Left kidney (tissue), 1 donor: ENCODE measurements at regions not wholly inside any gene's neighbourhood (a gene's known extent, or its start where the extent isn't known, plus 50 kb on each side); places are given as distances from the start of the nearest gene placed in this dataset.
A peak's percentile ranks its signal among the peaks of the same experiment; 100 is the strongest.

Source experiments
- DNase-seq: peaks from one replicate; pipeline ENCODE4 v3.0.0-alpha.2; 2013

- DNase-seq: peak; percentile 5
Measured at GRCh38 chr1:239682046-239682445, 295.7 kb downstream of the CHRM3 start.

DNA sequence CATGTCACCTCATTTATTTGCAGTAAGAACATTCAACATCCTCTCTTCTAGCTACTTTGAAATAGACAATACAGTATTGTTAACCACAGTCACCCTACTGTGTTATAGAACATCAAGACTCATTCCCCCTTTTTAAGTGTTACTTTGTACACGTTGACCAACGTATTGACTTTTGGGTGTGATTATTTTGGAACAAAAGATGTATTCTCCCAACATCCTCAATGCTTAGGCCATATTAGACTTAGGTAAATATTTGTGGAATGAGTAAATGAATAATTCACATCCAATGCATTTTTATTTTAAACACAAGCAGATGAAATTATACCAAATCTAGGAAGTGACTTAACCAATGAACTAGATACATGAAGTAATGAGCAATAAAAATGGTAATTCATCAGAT lies 296.6 kb downstream of the CHRM3 start:
- DNase-seq: no peak

- DNase-seq: no peak
Measured at GRCh38 chr1:239686386-239686785, 300.0 kb downstream of the CHRM3 start.

GRCh38 chr1:239696317-239696716 lies 309.9 kb downstream of the CHRM3 start:
- no peak for DNase-seq

DNA sequence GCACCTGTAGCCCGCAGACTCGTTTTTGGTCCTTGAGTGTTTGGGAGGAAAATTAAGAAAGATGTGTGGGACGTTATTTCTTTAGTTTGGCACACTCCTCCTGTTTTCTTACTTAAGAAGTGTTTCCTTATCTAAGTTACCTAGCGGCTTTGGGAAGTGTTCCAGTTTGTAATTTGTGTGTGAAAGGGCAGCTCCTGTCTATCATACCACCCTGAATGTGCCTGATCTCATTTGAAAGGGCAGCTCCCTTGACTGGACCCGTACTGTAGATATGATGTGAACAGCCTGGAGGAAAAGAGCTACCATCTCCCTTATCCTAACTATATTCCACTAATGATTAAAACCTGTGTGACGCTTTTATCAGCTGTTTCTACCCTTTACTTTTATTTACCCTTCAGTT lies 314.3 kb downstream of the CHRM3 start:
- no peak for DNase-seq

DNA sequence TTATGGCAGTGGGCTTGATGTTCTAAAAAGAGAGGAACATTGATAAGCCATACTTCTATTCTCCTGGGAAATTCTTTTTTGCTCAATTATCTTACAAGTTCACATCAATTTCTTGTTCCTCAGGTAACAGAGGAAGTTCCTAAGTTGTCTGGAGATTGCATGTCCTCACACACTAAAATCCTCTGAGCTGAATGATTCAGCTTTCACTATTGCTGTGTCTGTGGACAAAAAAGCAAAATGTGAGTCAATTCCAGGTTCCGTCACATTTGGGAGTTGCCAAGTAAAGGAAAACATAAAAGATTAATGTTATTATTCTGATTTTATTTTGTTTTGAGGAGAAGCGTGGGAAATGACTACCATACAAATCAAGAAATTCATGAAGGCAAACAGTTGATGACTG lies 316.7 kb downstream of the CHRM3 start:
- no peak for DNase-seq

DNA sequence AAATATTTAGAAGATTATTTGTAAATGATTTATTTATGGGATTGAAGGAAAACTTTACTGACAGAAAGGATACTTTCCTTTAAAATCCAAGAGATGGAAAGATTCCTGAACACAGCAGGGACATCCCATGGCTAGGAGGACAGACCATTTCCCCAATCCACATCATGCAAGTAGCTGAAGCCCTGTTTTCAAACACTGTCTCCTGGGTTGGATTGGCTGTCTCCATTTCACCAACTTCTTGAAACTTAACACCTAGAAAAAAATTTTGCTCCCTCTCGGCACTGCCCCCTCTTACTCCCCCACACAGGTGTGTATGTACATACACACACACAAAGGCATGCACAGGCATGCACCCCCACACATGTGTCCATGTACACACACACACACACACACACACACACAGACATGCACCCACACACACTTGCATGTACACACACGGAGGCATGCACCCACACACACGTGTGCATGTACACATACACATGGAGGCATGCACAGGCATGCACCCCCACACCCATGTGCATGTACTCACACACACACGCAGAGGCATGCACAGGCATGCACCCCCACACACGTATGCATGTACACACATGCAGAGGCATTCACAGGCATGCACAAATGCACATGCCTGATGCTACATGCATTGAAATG lies 320.0 kb downstream of the CHRM3 start:
- no peak for DNase-seq

DNA sequence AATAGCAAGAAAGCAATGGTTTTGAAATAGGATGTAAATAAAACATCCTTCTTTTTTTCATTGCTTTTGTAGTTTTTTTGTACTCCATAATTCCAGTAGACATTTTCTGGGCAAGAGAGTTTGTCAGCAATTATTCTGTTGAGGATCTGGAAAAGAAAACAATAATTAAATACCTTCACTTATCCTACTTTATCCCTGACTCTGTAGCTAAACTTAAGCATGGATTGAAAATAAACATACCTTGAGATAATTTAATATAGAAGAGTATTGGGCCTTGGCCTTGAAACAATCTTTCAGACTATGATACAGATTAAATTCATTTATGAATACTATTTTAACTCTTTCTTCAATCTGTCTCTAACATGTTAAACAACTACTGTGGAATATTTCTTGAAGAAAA lies 321.2 kb downstream of the CHRM3 start:
- no peak for DNase-seq

DNA sequence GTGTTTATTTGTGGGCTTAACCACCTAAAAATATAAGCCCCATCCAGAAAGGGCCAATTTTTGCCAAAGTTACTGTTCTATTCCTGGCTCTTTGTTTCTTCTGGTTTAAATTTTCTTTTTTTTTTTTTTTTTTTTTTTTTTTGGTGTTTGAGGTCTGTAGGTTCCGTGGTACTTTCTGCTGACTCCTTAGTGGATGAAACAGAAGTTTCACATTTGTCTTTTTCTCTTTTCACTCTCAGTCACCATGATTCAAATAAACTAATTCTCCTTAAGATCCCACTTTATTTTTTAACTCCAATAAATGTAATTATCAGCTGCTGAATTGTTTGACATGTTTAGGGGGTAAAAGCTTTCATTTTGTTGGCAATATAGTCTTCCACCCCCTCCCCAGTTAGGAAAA lies 322.3 kb downstream of the CHRM3 start:
- DNase-seq: no peak

DNA sequence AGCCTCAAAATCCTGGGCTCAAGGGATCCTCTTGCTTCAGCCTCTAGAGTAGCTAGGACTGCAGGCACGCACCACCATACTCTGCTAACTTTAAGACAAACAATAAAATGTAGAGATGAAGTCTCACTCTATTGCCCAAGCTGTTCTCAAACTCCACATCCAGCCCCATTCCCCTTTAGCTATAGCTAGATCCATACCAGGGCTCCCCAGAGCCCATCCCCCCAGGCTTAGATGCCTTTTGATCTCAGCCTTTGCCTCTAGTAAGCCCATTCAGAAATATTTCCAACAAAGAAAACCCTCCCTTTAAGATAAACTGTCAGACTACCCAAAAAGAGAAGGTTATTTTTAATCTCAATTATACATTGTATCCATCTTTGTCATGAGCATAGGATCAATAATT lies 325.4 kb downstream of the CHRM3 start:
- no peak for DNase-seq

GRCh38 chr1:239717097-239717917 lies 330.9 kb downstream of the CHRM3 start:
- DNase-seq: no peak

- DNase-seq: no peak
Measured at GRCh38 chr1:239717918-239718184, 331.5 kb downstream of the CHRM3 start.

DNA sequence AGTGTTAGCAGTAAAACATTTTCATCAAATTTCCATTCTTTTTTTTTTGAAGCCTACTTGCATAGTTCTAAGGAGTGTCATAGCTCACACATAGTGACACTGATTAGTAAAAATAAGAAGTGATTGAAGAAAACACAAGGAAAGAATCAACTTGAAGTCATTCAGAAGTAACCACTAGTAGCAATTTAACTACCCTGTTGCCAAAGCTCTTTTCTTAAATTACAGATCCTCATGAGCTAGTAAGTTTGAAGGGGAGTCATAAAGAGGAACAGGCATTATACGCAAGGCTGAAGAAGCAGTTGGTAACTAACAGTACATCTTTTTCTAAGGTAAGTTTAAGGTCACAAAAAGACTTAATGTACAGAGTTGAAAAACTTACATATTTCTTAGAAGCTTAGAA lies 332.2 kb downstream of the CHRM3 start:
- DNase-seq: no peak

- DNase-seq: no peak
Measured at GRCh38 chr1:239718997-239719628, 332.7 kb downstream of the CHRM3 start.

DNA sequence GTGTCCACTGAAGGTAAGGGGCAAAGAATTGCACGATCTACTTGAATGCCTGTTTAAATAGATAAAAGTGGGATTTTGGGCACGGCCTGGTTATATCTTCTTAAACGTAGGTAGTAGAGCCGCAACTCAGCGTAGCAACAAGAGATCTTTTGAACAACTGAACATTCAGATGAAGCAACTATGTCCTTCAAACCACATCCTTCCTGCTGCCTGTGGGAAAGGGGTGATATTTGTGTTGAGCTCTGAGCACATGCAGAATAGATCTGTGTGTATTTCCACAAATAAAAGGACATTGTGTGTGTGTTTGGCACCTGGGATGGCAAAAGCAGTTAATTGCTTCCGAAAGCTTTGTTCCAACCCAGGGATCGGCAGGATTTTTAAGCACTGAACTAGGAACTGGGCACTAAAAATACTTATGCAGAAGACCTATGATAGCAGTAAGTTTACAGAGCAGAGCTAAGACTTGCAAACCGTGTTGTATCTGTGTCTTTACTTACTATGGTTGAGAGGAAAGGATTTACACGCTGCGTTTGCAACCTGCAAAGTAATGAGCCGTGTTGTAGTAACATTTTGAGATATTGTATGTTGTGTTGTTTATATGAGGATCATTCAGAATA lies 333.4 kb downstream of the CHRM3 start:
- DNase-seq: no peak

GRCh38 chr1:239722035-239722434 lies 335.7 kb downstream of the CHRM3 start:
- DNase-seq: no peak

DNA sequence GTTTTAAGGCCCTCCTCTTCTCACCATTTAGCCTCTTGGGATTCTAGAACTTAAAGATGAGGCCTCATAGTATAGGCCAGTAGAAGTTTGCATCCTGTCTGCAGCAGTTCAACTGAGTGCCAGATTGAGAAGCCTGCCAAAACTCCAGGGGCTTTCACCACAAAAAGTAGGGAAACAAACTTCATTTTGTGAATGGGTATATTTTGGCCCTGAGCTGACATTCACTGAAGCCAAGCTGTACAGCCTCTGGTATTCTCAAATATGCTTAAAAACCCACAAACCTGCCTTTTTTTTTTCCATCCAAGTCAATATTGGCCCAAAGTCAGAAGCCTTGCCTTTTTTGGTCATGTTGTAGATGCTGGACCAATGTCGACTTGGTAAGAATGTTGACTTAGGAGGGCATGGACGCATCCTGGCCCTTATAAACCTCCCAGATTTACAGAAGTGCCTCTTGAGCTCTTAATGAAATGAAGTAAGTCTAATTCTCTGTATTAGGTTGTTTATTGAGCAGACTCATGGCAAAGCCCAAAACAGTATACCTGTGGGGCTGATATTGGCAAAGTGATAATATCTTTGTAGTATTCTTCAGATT lies 337.5 kb downstream of the CHRM3 start:
- DNase-seq: no peak

GRCh38 chr1:239725371-239725770 lies 339.0 kb downstream of the CHRM3 start:
- DNase-seq: no peak

- no peak for DNase-seq
Measured at GRCh38 chr1:239725933-239726332, 339.6 kb downstream of the CHRM3 start.

- no peak for DNase-seq
Measured at GRCh38 chr1:239730378-239730777, 344.0 kb downstream of the CHRM3 start.

DNA sequence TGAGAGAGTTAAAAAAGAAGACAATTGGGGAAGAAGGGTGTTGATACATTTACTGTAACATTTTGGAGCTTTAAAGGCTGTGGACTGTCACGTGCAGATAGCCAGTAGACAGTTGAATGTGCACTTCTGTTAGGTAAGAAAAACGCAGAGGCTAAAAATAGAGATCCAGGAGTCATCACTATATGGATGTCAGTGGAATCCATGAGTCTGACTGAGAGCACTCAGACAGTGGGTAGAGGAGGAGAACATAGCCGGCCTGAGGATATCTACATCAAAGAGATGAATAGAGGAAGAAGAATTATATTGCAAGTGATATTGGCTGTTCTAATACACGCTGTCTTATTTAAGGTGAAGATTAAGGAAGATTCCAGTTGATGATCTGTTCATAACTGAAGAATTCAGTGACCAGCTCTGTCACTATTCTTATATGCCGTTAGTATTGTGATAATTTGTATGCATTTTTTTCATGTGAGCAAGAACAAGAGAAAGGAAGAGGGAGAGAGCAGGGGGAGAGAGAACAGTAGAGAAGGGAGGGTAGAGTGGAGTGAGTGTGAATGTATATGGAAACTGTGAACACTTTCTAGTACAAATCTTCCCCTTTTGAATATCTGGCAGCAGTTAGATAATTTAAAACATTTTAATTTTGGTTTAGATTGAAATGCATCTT lies 344.8 kb downstream of the CHRM3 start:
- no peak for DNase-seq

- DNase-seq: no peak
Measured at GRCh38 chr1:239732770-239733169, 346.4 kb downstream of the CHRM3 start.
